GM18511 (cell line): ENCODE measurements at regions not wholly inside any gene's neighbourhood (a gene's known extent, or its start where the extent isn't known, plus 50 kb on each side); places are given as distances from the start of the nearest gene placed in this dataset.

Experiments used
- ATAC-seq: cut with Tn5 transposase; IDR thresholded peaks from one replicate; pipeline ENCODE4 v1.9.1; 2021; ENCODE audit warnings: mild to moderate bottlenecking, moderate library complexity; ENCODE audit not compliant: unreplicated experiment

DNA sequence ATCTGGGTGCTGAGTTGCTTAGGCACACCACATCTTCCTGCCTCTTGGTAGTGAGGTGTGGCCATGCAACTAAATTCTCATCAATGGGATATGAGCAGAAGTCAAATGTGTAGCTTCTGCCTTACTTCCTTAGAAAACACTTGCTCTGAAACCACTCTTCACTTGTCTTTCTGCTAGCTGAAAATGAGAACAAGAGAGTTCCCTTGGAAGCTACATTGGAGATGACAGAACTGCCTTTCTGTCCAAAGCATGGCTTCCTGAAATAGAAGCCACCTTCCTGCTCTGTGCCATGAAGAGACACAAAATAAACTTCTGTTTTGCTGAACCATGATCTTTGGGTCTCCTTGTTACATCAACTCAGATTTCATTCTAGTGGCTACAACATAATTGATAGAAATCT is 659.9 kb downstream of the IRS1 start:
- ATAC-seq: no peak

GRCh38 chr2:226137201-226137811 is 662.3 kb downstream of the IRS1 start:
- peak; percentile 83 for ATAC-seq

DNA sequence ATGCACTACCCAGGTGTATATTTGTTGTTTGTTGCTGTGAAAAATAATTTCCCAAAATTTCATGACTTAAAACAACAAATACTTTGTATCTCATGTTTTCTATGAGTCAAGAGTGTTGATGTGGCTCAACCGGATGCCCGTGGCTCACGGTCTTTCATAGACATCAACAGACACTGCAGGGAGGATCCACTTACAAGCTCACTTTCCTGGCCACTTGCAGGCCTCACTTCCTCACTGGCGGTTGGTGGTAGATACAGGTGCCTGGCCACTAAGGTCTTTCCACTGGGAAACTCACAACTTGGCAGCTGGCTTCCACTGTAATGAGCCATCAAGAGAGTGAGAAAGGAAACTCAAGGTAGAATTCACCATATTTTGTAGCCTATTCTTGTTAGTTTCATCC is 662.9 kb downstream of the IRS1 start:
- ATAC-seq: peak; percentile 72

GRCh38 chr2:226135861-226136548 is 663.6 kb downstream of the IRS1 start:
- no peak for ATAC-seq

GRCh38 chr2:226132323-226133215 is 667.1 kb downstream of the IRS1 start:
- no peak for ATAC-seq

- ATAC-seq: no peak
Observed at GRCh38 chr2:226131299-226131784, 668.3 kb downstream of the IRS1 start.

GRCh38 chr2:226130192-226130591 is 669.4 kb downstream of the IRS1 start:
- no peak for ATAC-seq

- ATAC-seq: no peak
Observed at GRCh38 chr2:226127682-226128081, 671.9 kb downstream of the IRS1 start.

DNA sequence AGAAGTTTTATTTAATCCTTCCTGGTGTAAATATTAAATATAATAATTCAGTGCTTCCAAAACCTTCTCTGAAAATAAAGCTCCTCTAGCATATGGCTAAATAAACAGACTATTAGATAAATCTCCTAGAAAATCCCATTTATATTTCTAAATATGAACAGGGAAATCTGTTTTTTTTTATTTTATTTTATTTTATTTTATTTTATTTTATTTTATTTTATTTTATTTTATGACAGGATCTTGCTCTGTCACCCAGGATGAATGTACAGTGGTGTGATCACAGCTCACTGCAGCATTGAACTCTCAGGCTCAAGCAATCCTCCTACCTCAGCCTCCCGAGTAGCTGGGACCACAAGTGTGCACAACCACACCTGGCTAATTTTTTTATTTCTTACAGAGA is 673.5 kb downstream of the IRS1 start:
- no peak for ATAC-seq

DNA sequence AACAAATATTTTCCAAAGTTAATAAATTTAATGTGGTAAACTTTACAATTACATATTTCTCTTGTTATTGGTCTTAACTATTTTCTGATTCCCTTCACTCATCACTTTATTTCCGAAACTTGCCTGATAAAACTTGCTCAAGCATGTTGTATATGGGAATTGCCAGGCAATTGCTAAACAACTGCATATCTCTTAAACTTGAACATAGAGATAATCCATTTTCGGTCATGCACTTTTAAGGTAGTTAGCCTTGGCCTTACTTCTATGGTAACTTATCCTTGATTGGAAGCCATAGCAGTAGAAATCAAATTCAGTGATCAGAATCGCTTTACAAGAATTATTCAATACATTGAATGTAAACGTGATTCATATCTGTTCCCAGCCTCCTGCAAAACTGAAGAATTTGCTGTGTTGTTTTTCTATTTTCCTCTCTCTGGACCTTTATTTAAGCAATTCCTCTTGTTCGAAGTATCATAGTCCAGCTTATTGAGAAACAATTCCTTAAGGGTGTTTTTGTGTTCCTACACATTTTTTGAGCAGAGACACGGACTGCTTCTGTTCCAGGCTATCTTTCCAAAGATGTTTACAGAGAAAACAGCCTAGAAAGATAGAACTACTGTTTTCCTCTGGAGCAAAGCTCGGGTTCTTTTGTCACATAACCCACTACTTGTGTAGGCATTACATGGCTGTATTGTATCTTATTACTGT is 674.3 kb downstream of the IRS1 start:
- ATAC-seq: no peak

DNA sequence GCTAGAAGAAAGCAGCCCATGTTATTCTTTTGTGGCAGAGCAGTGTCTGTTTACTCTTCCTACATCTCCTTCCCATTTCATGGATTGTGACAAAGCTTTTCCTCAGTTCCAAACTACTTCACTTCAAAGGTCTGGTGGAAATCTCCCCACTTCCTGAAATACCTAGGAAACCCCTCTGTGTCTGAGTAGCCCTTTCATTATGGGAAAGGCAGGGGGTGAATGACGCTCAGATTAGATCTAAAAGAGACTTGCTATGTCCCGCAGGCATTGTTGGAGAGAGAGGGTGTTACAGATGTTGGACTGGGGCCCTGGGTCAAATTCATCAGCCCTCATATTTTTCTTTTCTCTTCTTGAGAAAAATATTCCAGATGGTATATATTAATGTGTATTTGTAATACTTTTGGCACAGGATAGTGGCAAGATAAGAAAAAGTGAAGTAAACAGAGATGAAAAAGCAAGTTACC is 675.0 kb downstream of the IRS1 start:
- ATAC-seq: no peak

DNA sequence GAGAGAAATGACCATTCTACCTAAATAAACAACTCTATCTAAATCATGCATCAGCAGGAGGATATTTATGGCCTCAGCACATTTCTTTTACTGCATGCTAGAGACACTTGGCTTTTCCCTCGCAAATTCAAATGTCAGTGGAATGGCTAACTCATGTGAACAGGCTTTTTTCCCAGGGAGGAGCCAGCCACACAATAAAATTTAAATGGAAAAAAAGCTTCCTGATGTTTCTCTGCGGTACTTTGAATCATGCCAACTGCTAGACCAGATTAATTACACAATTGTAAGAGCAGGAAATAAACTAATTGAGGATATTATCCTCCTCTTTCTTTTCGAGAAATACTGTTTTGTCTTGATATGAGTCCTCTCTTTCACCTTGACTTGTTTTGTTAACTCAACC is 676.3 kb downstream of the IRS1 start:
- ATAC-seq: no peak

GRCh38 chr2:226122041-226122440 is 677.6 kb downstream of the IRS1 start:
- no peak for ATAC-seq

DNA sequence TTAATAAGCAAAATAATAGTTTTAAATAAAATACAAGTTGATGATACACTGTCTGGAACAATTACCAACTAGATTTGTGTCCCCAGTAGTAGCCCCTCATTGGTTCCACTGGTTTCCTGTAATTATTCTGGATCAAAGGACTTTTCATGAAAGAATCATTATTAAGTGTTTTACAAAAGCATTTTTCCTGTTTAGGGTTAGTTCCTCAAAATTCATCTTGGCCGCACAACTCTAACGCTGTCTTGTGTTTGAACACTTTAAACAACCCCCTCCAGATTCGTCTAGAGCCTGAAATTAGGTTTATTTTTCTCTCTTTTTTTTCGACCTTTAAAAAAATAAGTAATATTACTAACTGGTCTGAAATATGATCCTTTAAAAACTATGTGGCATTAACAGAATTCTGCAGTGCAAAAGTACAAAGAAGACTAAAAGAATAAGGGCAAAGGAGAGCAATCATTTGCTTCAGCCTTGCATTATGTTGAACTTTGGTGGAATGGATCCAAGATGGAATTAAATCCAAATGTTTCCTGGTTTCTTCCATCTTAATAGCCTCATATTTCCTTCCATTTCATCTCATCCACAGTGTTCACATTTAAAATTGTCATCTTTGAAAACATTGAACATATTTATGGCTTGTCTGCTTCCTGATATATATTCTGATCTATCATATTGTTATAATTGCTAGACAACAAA is 678.4 kb downstream of the IRS1 start:
- ATAC-seq: no peak

DNA sequence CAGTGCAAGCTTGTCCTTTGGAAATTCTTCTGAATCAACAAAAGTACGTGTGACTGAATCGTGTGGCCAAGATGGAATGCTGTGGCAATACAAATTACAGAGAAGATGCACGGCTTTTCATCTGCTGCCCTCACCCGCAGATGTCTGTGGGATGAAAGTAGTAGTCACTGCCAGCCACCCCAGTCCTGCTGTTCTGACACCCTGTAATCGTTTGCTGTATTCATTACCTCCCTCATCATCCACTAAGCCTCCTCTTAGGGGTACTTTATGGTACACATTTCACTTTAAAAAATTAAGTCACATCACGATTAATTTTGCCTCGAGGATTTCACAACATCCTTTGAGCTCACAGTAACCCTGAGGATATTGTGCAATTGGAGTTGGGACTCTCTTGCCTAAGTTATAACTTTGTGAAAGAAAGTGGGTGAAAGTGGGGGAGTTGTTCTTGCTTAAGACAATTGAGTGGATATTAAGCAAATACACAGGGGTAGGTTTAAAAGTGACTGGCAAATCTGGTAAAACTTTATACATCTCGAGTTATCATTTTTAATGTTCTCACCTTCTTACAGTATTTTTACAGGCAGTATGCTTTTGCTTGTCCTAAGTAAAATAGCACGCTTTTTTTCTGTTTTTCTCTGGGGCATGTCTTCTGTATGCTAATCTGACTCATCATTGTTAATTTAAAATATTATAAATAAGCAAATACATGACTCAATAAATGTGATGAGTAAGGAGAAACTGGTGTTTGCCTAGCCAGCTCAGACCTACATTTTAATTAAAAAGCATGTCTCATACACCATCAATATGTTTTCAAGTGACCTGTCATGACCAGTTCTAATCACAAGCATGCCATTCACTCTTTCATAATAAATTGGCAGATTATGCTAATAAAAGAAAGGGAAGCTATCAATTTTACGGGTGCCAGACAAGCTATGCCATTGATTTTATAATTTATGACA is 680.9 kb downstream of the IRS1 start:
- ATAC-seq: no peak

DNA sequence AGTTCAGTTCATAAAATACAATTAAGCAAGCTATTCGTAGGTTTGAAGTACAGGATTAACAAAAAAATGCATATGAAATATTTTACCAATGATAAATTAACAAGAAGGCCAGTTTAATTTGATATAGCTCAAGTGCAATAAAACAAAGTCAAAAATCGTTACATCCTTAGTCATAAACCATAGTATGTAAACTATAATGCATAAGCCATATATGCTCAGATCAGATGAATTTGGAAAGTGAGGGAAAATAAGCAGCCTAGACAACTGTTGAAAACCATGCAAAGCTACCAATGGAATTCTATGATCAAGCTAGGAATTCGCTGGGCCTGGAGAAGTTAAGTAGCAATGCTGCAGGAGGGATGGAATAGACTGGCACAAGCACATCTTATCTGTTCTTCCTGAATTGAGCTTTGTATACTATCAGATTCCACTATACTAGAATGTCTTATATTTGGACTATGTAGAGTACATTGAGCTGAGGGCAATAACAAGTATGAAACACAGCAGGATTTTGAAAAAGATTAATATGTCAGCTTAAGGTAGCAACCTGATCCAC is 682.0 kb downstream of the IRS1 start:
- ATAC-seq: no peak

GRCh38 chr2:226116346-226116745 is 683.3 kb downstream of the IRS1 start:
- no peak for ATAC-seq

DNA sequence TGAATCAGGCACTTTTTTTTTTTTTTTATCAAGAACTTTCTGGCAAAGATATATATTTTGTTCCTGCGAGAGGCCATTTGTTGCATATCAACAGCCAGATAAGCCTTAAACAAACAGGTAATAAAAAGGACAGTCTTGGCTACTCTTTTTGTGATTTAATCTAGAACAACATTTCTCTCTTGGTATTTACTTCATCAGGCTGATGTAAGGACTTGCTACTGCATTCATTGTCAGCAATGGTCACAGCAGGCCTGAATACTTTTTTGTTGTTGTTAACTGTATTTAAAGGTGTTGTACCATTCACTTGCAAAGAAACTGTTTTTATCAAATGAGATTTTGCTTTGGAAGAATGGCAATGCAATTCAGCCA is 683.8 kb downstream of the IRS1 start:
- ATAC-seq: no peak
